ENCODE measurements at regions not wholly inside any gene's neighbourhood (a gene's known extent, or its start where the extent isn't known, plus 50 kb on each side); places are given as distances from the start of the nearest gene placed in this dataset.

DNA sequence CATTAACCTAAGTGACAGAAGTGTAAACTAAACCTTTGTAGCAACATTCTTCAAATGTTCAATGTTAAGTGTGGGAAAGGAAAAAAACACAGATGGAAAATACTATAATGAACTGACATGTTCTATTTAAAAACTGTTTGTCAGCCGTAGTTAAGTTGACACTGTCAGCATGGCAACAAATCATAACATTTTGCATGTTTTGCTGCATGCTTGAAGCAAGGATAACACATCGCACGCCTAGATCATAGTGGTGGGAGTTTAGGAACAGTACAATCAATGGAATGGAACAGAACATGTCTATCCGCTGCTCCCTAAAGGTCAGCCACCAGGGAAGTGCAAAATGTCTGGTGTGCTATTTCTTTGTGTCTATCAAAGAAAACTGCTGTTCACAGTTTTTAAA is 62.5 kb upstream of the ESRRG start:
- dilution Hi-C loops (cut with HindIII; ENCODE audit: low sequenced_read_pairs, unreplicated experiment): no loop called here
- H4K20me1 ChIP-seq (ENCODE audit: insufficient read depth, low read length): no peaks in the 10 kb centered on the region
- DNase-seq: no peak
- no peak overlapping the region for H2BK120ac ChIP-seq (ENCODE audit: low read depth, low read length)
- ATAC-seq (ENCODE audit: low read depth): no peak
- H3K9ac ChIP-seq (ENCODE audit: low read depth, low read length): no peak overlapping the region
- H3K56ac ChIP-seq (ENCODE audit: extremely low read depth, insufficient read depth, low read length): no peak overlapping the region
- ChIA-PET POLR2A (ENCODE audit: unreplicated experiment) (no interaction called here), CTCF (no interaction called here)
- no peak overlapping the region for H3K14ac ChIP-seq (replicated peaks; ENCODE audit: low read depth, low read length)
- peak overlapping the region; percentile 40 for H2AFZ ChIP-seq (replicated peaks; ENCODE audit: low read length, poor library complexity)
- no peak overlapping the region for H2BK15ac ChIP-seq (ENCODE audit: low read depth, low read length)
- H3K79me1 ChIP-seq (ENCODE audit: low read depth in 1 of 2, low read length in 2 of 2): no peaks in the 10 kb centered on the region
- no peak overlapping the region for H3K23ac ChIP-seq (ENCODE audit: low read depth, low read length)
- no peak overlapping the region for H3K27ac ChIP-seq (ENCODE audit: insufficient read depth, low read length)
- TF ChIP-seq, protein P1, sequence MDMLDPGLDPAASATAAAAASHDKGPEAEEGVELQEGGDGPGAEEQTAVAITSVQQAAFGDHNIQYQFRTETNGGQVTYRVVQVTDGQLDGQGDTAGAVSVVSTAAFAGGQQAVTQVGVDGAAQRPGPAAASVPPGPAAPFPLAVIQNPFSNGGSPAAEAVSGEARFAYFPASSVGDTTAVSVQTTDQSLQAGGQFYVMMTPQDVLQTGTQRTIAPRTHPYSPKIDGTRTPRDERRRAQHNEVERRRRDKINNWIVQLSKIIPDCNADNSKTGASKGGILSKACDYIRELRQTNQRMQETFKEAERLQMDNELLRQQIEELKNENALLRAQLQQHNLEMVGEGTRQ (IDR thresholded peaks at IDR 0.05; ENCODE audit: low read depth, low read length): no peak
- TF ChIP-seq MAFK (IDR thresholded peaks at IDR 0.05; ENCODE audit: low read depth, low read length): no peak
- no peak for TF ChIP-seq CEBPB (IDR thresholded peaks at IDR 0.05; ENCODE audit: low read depth, low read length)
- no peak for TF ChIP-seq CHD1 (IDR thresholded peaks at IDR 0.05; ENCODE audit: low read depth, low read length)
- no peak for TF ChIP-seq RFX5 (IDR thresholded peaks at IDR 0.05; ENCODE audit: low read depth, low read length)
- TF ChIP-seq FOS (IDR thresholded peaks at IDR 0.05; ENCODE audit: low read depth, low read length): no peak
- TF ChIP-seq SMC3 (IDR thresholded peaks at IDR 0.05; ENCODE audit: low read depth, low read length): no peak
- TF ChIP-seq CTCF (conservative IDR thresholded peaks at IDR 0.05; ENCODE audit: low read depth, low read length): no peak
- TF ChIP-seq BHLHE40 (IDR thresholded peaks at IDR 0.05; ENCODE audit: low read depth, low read length): no peak
- TF ChIP-seq MAZ (IDR thresholded peaks at IDR 0.05; ENCODE audit: borderline replicate concordance, low read depth, low read length): no peak
- TF ChIP-seq RAD21 (IDR thresholded peaks at IDR 0.05; ENCODE audit: low read length): no peak
- TF ChIP-seq NFE2L2 (IDR thresholded peaks at IDR 0.05; ENCODE audit: low read depth, low read length): no peak
- TF ChIP-seq POLR2A (IDR thresholded peaks at IDR 0.05; ENCODE audit: low read depth, low read length): no peak
- no peak for TF ChIP-seq RCOR1 (IDR thresholded peaks at IDR 0.05; ENCODE audit: insufficient replicate concordance, low read length)
- TF ChIP-seq, protein P2, sequence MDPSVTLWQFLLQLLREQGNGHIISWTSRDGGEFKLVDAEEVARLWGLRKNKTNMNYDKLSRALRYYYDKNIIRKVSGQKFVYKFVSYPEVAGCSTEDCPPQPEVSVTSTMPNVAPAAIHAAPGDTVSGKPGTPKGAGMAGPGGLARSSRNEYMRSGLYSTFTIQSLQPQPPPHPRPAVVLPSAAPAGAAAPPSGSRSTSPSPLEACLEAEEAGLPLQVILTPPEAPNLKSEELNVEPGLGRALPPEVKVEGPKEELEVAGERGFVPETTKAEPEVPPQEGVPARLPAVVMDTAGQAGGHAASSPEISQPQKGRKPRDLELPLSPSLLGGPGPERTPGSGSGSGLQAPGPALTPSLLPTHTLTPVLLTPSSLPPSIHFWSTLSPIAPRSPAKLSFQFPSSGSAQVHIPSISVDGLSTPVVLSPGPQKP (IDR thresholded peaks at IDR 0.05; ENCODE audit: borderline replicate concordance, low read depth, low read length): no peak
- no peak for TF ChIP-seq MXI1 (IDR thresholded peaks at IDR 0.05; ENCODE audit: borderline replicate concordance, low read depth, low read length)
- H4K91ac ChIP-seq (ENCODE audit: insufficient read depth, low read depth, low read length): no peak overlapping the region
- no TSS peak for BruUV-seq (replicated peaks)
- no peak overlapping the region for H4K5ac ChIP-seq (ENCODE audit: low read depth, low read length)
- H4K8ac ChIP-seq (ENCODE audit: low read depth in 2 of 2, low read length in 2 of 2): no peak overlapping the region
- no peaks in the 10 kb centered on the region for H3K36me3 ChIP-seq (ENCODE audit: control insufficient read depth, insufficient read depth, low read length)
- H3K4me3 ChIP-seq (ENCODE audit: insufficient read depth, low read depth, low read length): no peak overlapping the region
- no peak overlapping the region for H3K4ac ChIP-seq (ENCODE audit: low read depth, low read length)
- H2BK20ac ChIP-seq (ENCODE audit: low read depth, low read length): no peak overlapping the region
- H3K4me2 ChIP-seq (ENCODE audit: low read depth, low read length): no peak overlapping the region
- H2AK9ac ChIP-seq (replicated peaks; ENCODE audit: low read depth, low read length, poor library complexity): no peak overlapping the region
- in situ Hi-C loops (cut with MboI; ENCODE audit: low sequenced_read_pairs): no loop called here
- H3K18ac ChIP-seq (ENCODE audit: low read depth, low read length): no peak overlapping the region
- H2AK5ac ChIP-seq (ENCODE audit: low read depth, low read length): no peak overlapping the region
- H3K4me1 ChIP-seq (ENCODE audit: control insufficient read depth, insufficient read depth, low read length): no peaks in the 10 kb centered on the region
- no peak overlapping the region for H2BK5ac ChIP-seq (ENCODE audit: low read depth, low read length, poor library complexity, severe bottlenecking)
- no peaks in the 10 kb centered on the region for H3K9me3 ChIP-seq (ENCODE audit: control insufficient read depth, insufficient read depth, low read length)
- intact Hi-C loops (cut with micrococcal nuclease): no loop called here
- H3K27me3 ChIP-seq (ENCODE audit: control insufficient read depth, insufficient read depth, low read length): no peaks in the 10 kb centered on the region
- no peaks in the 10 kb centered on the region for H3K9me1 ChIP-seq (ENCODE audit: insufficient read depth, low read length)
- WGBS, 2 experiments (ENCODE audit: extremely low coverage in 2 of 2, insufficient read length in 1 of 2): 39% methylated on average over 2 of the region's 4 CpGs; no CpG with 5 or more reads in 1 of the 2 experiments

Measured in IMR-90 (cell line).